Transverse colon (tissue), 4 donors: ENCODE measurements at regions not wholly inside any gene's neighbourhood (a gene's known extent, or its start where the extent isn't known, plus 50 kb on each side); places are given as distances from the start of the nearest gene placed in this dataset.

Experiments
- DNase-seq: peaks from one replicate; pipeline ENCODE4 v3.0.0-alpha.2; 2019
- H3K27ac ChIP-seq, 4 donors: fragments of 200-600 bp; sonication (generic); 2 replicates each; pipeline ENCODE4 v1.5.1; 2016 to 2018; ENCODE audit warnings: inconsistent platforms in 4 of 4
- H3K27me3 ChIP-seq: fragments of 200-600 bp; sonication (generic); 2 replicates; pipeline ENCODE4 v1.5.1; 2017; ENCODE audit warnings: inconsistent platforms
- H3K36me3 ChIP-seq, 4 donors: fragments of 200-600 bp; sonication (generic); 2 replicates each; pipeline ENCODE4 v1.5.1; 2017 to 2019; ENCODE audit warnings: inconsistent platforms in 4 of 4
- H3K4me1 ChIP-seq, 4 donors: fragments of 200-600 bp; sonication (generic); 2 replicates each; pipeline ENCODE4 v1.5.1; 2017 to 2020; ENCODE audit warnings: inconsistent platforms in 4 of 4
- H3K4me3 ChIP-seq, 4 donors: fragments of 200-600 bp; sonication (generic); 1 replicate in 1 of 4; 2 replicates in 3 of 4; pipeline versions ENCODE4 v1.5.1 to v1.6.1; 2017 to 2019; ENCODE audit warnings: inconsistent platforms in 4 of 4
- H3K9me3 ChIP-seq, 2 donors: fragments of 200-600 bp; sonication (generic); 2 replicates each; pipeline ENCODE4 v1.5.1; 2017 to 2019; ENCODE audit warnings: inconsistent platforms in 2 of 2
- EP300 ChIP-seq: sonication (generic); formaldehyde crosslinking; IDR thresholded peaks from one replicate; pipeline ENCODE4 v1.6.1; 2017; ENCODE audit warnings: antibody characterized with exemption, low read depth
- POLR2A ChIP-seq: fragments of 450-650 bp; IDR thresholded peaks from one replicate; pipeline ENCODE4 v1.6.1; 2016; ENCODE audit warnings: antibody characterized with exemption, mild to moderate bottlenecking, moderate library complexity
- POLR2AphosphoS5 ChIP-seq, 3 donors: sonication (generic); formaldehyde crosslinking; IDR thresholded peaks; one replicate each; pipeline ENCODE4 v1.6.1; 2016; ENCODE audit warnings: antibody characterized with exemption in 3 of 3
- WGBS, 2 donors: methylation state at CpG; one replicate each; pipeline ENCODE4 v1.1.5; 2018; ENCODE audit warnings: low coverage in 1 of 2; 5-methylcytosine and 5-hydroxymethylcytosine counted together
- in situ Hi-C, 4 donors: fragments of 200-750 bp; cut with MboI; loops; one replicate each; pipeline versions ENCODE4 v1.15.0 to v1.15.1; 2017; ENCODE audit warnings: low sequenced_read_pairs in 3 of 4, low pct_ligation_motif_present in 1 of 4, low pct_unique_long_range_greater_than_20kb in 1 of 4
- intact Hi-C: fragments of 100-400 bp; cut with DNase I; formaldehyde crosslinking; loops from one replicate; pipeline ENCODE4 v1.15.1; 2023; ENCODE audit warnings: low total_unique reads
- TF ChIP-seq, protein P1 (sequence below), 5 experiments: fragments of 200-600 bp in 3 of 5; fragments of 450-650 bp in 2 of 5; sonication (generic) in 3 of 5; IDR thresholded peaks; 1 replicate in 2 of 5; 2 replicates in 3 of 5; pipeline ENCODE4 v1.5.1; 2016 to 2017; ENCODE audit warnings: antibody characterized with exemption in 5 of 5, inconsistent platforms in 3 of 5, mild to moderate bottlenecking in 2 of 5, moderate library complexity in 1 of 5

DNA sequence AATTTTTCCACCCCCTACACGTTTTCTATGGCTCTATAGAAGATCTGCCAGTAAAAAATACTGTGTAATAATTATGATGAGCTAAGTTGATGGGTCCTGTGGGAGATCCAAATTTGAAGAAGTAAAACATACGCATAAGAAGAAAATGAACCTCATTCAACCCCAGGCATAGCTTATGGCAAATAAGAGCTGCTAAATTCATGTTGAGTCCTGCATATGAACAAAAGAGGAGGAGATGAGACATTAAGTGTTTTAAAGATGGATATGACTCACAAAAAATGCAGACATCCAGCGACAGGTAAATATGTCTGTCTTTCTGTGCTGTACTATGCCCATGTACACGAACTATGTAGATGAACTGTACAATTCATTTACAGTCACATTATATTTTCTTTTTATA lies 101.9 kb downstream of the LIG4 start:
- intact Hi-C loops (no loop called here), in situ Hi-C loops (no loop called here)
- Histone ChIP-seq H3K4me1 (no peaks in the 10 kb centered on the region), H3K36me3 (no peaks in the 10 kb centered on the region), H3K27me3 (no peaks in the 10 kb centered on the region), H3K4me3 (no peak overlapping the region), H3K27ac (no peak overlapping the region), H3K9me3 (no peaks in the 10 kb centered on the region)
- WGBS, 2 donors, result 53 to 58% methylated on average over 4 of the region's 4 CpGs
- DNase-seq, result no peak
- TF ChIP-seq EP300 (no peak), POLR2A (no peak), POLR2AphosphoS5 (IDR thresholded peaks at IDR 0.05) (no peak)

DNA sequence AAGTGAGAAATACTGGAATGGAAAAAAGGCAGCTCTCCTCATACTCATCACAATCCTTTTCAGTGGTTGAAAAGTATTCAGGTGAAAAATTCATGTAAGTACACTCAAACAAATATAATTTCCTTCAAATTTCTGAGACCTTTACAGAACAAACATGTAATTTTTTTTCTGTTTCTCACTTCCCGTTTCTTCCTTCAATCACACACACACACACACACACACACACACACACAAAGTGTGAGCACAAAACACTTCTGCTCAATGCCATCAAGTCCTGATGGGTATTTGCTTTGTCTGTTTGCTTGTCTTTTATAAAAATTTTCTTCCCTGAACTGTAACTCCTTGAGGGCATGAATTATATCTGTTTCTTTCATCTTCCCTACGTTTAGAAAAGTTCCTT lies 110.6 kb downstream of the LIG4 start:
- WGBS, 2 donors, result 24 to 37% methylated on average over 2 of the region's 2 CpGs
- TF ChIP-seq POLR2A (no peak), EP300 (no peak), POLR2AphosphoS5 (IDR thresholded peaks at IDR 0.05) (no peak)
- TF ChIP-seq, protein P1, sequence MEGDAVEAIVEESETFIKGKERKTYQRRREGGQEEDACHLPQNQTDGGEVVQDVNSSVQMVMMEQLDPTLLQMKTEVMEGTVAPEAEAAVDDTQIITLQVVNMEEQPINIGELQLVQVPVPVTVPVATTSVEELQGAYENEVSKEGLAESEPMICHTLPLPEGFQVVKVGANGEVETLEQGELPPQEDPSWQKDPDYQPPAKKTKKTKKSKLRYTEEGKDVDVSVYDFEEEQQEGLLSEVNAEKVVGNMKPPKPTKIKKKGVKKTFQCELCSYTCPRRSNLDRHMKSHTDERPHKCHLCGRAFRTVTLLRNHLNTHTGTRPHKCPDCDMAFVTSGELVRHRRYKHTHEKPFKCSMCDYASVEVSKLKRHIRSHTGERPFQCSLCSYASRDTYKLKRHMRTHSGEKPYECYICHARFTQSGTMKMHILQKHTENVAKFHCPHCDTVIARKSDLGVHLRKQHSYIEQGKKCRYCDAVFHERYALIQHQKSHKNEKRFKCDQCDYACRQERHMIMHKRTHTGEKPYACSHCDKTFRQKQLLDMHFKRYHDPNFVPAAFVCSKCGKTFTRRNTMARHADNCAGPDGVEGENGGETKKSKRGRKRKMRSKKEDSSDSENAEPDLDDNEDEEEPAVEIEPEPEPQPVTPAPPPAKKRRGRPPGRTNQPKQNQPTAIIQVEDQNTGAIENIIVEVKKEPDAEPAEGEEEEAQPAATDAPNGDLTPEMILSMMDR (IDR thresholded peaks at IDR 0.05), result no peak

GRCh38 chr13:108102771-108103170 lies 112.6 kb downstream of the LIG4 start:
- in situ Hi-C loops, result no loop called here
- intact Hi-C loops, result no loop called here
- no peak overlapping the region for H3K4me3 ChIP-seq
- no peak for TF ChIP-seq POLR2A
- DNase-seq, result no peak
- no peaks in the 10 kb centered on the region for H3K9me3 ChIP-seq
- no peaks in the 10 kb centered on the region for H3K27me3 ChIP-seq
- H3K27ac ChIP-seq, result no peak overlapping the region
- no peaks in the 10 kb centered on the region for H3K4me1 ChIP-seq
- H3K36me3 ChIP-seq, result no peaks in the 10 kb centered on the region
- 67 to 73% methylated on average over 4 to 6 of the region's 6 CpGs for WGBS, 2 donors

More for the DNA sequence above, 110.6 kb downstream of the LIG4 start:
- intact Hi-C loops, result no loop called here
- Histone ChIP-seq H3K4me1 (no peaks in the 10 kb centered on the region), H3K4me3 (no peak overlapping the region), H3K36me3 (no peaks in the 10 kb centered on the region), H3K27me3 (no peaks in the 10 kb centered on the region), H3K27ac (no peak overlapping the region), H3K9me3 (no peaks in the 10 kb centered on the region)
- no peak for DNase-seq
- in situ Hi-C loops, result no loop called here

DNA sequence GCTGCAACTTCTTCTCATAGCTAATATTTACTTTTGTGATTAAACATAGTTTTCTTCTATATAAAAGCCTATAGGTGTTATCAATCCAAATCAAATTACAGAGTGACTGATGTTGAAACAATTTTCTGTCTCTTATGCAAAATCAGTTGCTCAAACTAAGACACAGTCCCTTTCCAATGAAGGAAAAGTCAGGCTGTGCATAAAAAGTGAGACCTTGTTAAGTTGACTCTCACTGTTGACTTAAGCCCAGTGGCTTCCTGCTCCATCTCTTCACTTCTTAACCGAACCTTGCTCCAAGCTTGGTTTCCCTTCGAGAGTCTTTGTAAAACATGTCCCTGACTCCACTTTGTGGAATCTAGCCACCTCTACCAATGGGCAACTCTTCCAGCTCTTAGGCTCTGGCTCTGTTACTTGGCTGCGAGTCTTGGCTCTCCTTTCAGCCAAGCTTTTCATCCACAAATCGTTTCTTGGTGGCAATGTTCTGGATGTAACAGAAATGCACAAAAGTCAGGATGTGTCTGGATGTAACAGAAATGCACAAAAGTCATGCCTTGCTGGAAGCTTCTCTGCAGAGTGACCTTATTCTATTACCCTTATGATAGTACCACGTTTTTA lies 118.9 kb downstream of the LIG4 start:
- Histone ChIP-seq H3K27ac (no peak overlapping the region), H3K4me3 (no peak overlapping the region), H3K9me3 (no peaks in the 10 kb centered on the region), H3K36me3 (no peaks in the 10 kb centered on the region), H3K27me3 (no peaks in the 10 kb centered on the region), H3K4me1 (no peaks in the 10 kb centered on the region)
- 40 to 60% methylated on average over 1 to 5 of the region's 5 CpGs for WGBS, 2 donors
- DNase-seq, result no peak
- intact Hi-C loops, result no loop called here
- in situ Hi-C loops, result no loop called here
- TF ChIP-seq POLR2A (no peak), EP300 (no peak), POLR2AphosphoS5 (IDR thresholded peaks at IDR 0.05) (no peak)
- TF ChIP-seq, protein P1 (IDR thresholded peaks at IDR 0.05), result no peak

DNA sequence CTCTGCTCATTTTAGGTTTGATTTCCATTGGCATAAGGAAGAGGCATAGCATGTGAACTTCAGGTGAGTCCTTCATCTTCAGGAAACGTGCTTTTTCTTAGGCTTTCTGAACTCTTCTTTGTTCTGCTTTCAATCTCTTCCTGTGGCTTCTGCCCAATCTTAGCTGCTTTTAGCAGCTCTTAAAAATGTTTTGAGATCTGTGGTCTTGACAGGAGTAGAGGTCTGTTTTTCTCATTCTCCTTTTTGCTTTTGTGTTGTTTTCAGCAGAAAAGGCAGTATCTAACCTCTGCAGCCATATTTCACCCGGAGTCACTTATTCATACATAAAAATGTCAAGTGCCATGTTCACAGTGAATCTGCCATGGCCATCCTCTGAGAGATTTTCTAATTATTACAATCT lies 120.3 kb downstream of the LIG4 start:
- 59 to 69% methylated on average over 2 of the region's 2 CpGs for WGBS, 2 donors
- intact Hi-C loops, result no loop called here

DNA sequence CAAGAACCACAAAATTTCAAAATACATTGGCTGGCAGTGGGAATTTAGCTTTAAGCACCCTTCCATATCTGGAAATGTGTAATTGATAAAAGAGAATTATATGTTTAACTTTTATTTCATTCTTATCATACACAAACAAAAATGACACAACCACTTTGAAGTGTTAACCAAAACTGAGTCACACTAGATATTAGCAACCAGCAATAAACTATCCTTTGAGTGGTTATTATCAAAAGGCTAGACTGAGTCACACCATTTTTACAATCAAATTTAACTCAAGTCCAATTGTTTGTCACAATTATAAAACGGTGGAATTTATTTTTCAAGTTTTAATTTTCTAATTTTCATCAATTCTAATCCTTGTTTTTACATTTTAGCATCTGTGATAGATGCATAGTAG lies 121.7 kb downstream of the LIG4 start:
- H3K4me3 ChIP-seq, result no peak overlapping the region
- 36 to 40% methylated on average over 1 of the region's 1 CpG for WGBS, 2 donors
- no peaks in the 10 kb centered on the region for H3K4me1 ChIP-seq
- in situ Hi-C loops (no loop called here), intact Hi-C loops (no loop called here)
- H3K9me3 ChIP-seq, result no peaks in the 10 kb centered on the region
- DNase-seq, result no peak
- no peaks in the 10 kb centered on the region for H3K36me3 ChIP-seq
- no peaks in the 10 kb centered on the region for H3K27me3 ChIP-seq
- H3K27ac ChIP-seq, result no peak overlapping the region
- TF ChIP-seq POLR2AphosphoS5 (IDR thresholded peaks at IDR 0.05) (no peak), POLR2A (no peak), EP300 (no peak)
- TF ChIP-seq, protein P1 (IDR thresholded peaks at IDR 0.05), result no peak

More for the DNA sequence above, 120.3 kb downstream of the LIG4 start:
- H3K4me1 ChIP-seq, result no peaks in the 10 kb centered on the region
- no peaks in the 10 kb centered on the region for H3K27me3 ChIP-seq
- H3K4me3 ChIP-seq, result no peak overlapping the region
- H3K36me3 ChIP-seq, result no peaks in the 10 kb centered on the region
- TF ChIP-seq POLR2AphosphoS5 (IDR thresholded peaks at IDR 0.05), result no peak
- H3K9me3 ChIP-seq, result no peaks in the 10 kb centered on the region
- DNase-seq, result no peak
- in situ Hi-C loops, result no loop called here
- H3K27ac ChIP-seq, result no peak overlapping the region
